HG03064 (cell line): ENCODE measurements at regions not wholly inside any gene's neighbourhood (a gene's known extent, or its start where the extent isn't known, plus 50 kb on each side); places are given as distances from the start of the nearest gene placed in this dataset.
"Not testable (repeated sequence)": the region's sequence is repeated elsewhere in the genome, so short reads cannot be mapped to it uniquely, and the experiment has no call there.

Experiments
- ATAC-seq: cut with Tn5 transposase; IDR thresholded peaks from one replicate; pipeline ENCODE4 v1.9.1; 2021; ENCODE audit warnings: low read depth; ENCODE audit not compliant: unreplicated experiment

- not testable (repeated sequence) for ATAC-seq
Observed at GRCh38 chr2:87476223-87476872, 271.5 kb upstream of the PLGLB2 start.

- ATAC-seq, result not testable (repeated sequence)
Observed at GRCh38 chr2:87476936-87477335, 271.0 kb upstream of the PLGLB2 start.

GRCh38 chr2:87477669-87478428 is 270.0 kb upstream of the PLGLB2 start:
- ATAC-seq, result not testable (repeated sequence)

GRCh38 chr2:87478911-87479310 is 269.0 kb upstream of the PLGLB2 start:
- ATAC-seq, result not testable (repeated sequence)

- not testable (repeated sequence) for ATAC-seq
Observed at GRCh38 chr2:87483093-87483680, 264.7 kb upstream of the PLGLB2 start.

GRCh38 chr2:87484363-87484762 is 263.5 kb upstream of the PLGLB2 start:
- not testable (repeated sequence) for ATAC-seq

- ATAC-seq, result not testable (repeated sequence)
Observed at GRCh38 chr2:87485455-87485854, 262.4 kb upstream of the PLGLB2 start.

GRCh38 chr2:87485884-87486283 is 262.0 kb upstream of the PLGLB2 start:
- ATAC-seq, result peak; percentile 83

- ATAC-seq, result not testable (repeated sequence)
Observed at GRCh38 chr2:87486413-87486812, 261.5 kb upstream of the PLGLB2 start.

- not testable (repeated sequence) for ATAC-seq
Observed at GRCh38 chr2:87488021-87488420, 259.9 kb upstream of the PLGLB2 start.

GRCh38 chr2:87488991-87489390 is 258.9 kb upstream of the PLGLB2 start:
- not testable (repeated sequence) for ATAC-seq

- not testable (repeated sequence) for ATAC-seq
Observed at GRCh38 chr2:87494846-87495245, 253.0 kb upstream of the PLGLB2 start.

- ATAC-seq, result not testable (repeated sequence)
Observed at GRCh38 chr2:87495455-87495854, 252.4 kb upstream of the PLGLB2 start.

GRCh38 chr2:87496036-87497006 is 251.6 kb upstream of the PLGLB2 start:
- ATAC-seq, result not testable (repeated sequence)

GRCh38 chr2:87497135-87497534 is 250.8 kb upstream of the PLGLB2 start:
- not testable (repeated sequence) for ATAC-seq

- not testable (repeated sequence) for ATAC-seq
Observed at GRCh38 chr2:87497700-87498099, 250.2 kb upstream of the PLGLB2 start.

- not testable (repeated sequence) for ATAC-seq
Observed at GRCh38 chr2:87498169-87498853, 249.6 kb upstream of the PLGLB2 start.

- ATAC-seq, result not testable (repeated sequence)
Observed at GRCh38 chr2:87498854-87499238, 249.0 kb upstream of the PLGLB2 start.

- ATAC-seq, result not testable (repeated sequence)
Observed at GRCh38 chr2:87499860-87500259, 248.0 kb upstream of the PLGLB2 start.

GRCh38 chr2:87500421-87500820 is 247.5 kb upstream of the PLGLB2 start:
- ATAC-seq, result not testable (repeated sequence)
